ENCODE measurements at regions not wholly inside any gene's neighbourhood (a gene's known extent, or its start where the extent isn't known, plus 50 kb on each side); places are given as distances from the start of the nearest gene placed in this dataset.

DNA sequence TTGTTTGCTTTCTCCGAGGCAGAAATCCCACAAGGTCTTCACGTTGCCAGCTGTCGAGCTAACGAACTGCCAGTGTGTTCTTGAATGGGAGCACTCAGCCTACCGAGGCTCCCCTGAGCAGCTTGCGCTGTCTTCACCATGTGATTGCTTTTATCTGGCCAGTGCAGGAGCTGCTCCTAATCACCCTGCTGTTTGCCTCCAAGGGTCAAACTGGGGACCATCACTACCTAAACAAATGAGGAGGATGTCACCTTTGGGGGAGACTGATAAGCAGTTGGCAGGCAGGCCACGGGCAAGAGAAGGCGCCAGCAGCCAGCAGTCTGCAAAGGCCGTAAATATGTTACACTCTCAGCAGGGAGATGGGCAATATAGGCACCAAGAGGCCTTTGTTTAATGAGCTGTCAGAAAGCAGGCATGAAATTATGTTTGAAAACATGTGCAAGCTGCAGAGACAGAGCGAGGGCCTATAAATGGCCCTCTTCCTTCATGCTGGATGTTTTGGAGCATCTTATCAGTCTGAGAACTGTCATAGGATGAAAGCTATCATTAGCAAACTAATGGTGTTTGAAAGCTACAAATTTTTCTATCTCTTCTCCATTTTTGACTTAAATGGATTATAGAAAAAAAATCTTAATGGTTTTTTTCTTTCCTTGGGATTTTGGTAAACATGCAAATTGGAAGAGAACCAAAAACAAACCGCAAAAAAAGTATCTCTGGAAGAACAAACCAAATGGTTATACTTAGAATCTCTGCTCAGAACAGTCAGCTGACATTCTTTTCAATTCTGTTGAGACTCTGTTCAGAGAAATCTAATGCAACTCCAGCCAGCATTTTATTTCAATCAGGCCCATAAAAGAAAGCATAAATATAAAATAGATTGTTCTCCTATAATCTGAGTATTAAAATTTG, 267.3 kb upstream of the NPVF start:
- TF ChIP-seq, protein P1, sequence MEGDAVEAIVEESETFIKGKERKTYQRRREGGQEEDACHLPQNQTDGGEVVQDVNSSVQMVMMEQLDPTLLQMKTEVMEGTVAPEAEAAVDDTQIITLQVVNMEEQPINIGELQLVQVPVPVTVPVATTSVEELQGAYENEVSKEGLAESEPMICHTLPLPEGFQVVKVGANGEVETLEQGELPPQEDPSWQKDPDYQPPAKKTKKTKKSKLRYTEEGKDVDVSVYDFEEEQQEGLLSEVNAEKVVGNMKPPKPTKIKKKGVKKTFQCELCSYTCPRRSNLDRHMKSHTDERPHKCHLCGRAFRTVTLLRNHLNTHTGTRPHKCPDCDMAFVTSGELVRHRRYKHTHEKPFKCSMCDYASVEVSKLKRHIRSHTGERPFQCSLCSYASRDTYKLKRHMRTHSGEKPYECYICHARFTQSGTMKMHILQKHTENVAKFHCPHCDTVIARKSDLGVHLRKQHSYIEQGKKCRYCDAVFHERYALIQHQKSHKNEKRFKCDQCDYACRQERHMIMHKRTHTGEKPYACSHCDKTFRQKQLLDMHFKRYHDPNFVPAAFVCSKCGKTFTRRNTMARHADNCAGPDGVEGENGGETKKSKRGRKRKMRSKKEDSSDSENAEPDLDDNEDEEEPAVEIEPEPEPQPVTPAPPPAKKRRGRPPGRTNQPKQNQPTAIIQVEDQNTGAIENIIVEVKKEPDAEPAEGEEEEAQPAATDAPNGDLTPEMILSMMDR (IDR thresholded peaks at IDR 0.05), result no peak
- no peak for TF ChIP-seq POLR2A (IDR thresholded peaks at IDR 0.05)
